ENCODE measurements at regions not wholly inside any gene's neighbourhood (a gene's known extent, or its start where the extent isn't known, plus 50 kb on each side); places are given as distances from the start of the nearest gene placed in this dataset.
A peak's percentile ranks its signal among the peaks of the same experiment; 100 is the strongest.

DNA sequence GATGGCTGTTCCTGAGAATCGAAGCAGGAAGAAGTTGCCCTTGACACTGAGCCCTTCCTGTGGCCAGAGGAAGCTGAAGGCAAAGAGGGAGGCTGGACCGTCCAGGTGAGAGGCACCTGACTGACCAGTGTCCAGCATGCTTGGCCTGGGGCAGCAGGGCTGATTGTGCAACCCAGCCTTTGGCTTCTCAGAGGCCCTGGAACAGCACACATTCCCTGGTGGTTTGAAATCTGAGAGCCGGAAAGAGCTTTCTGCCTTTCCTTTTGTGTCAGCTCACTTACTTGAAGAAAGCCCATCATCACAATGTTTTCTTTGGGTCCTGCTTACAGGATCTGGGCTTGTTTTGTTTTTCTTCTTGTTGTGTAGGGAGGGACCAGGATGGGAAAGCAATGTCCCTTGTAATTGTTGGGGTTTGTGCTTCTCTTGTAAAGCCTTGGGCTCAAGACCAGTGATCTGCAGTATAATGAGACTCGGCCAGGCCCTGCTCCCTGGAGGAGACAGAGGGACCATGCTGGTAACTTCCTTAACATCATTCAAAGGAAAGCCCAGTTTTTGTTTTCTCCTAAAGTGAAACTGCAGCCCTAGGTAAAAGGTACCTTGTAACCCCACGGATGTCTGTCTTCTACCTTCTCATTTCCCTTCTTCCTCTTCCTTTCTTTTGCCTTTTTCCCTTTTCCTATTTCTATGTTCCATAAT, 213.7 kb downstream of the NXNL2 start:
- Histone ChIP-seq H3K79me2 (ENCODE audit: control insufficient read depth, insufficient read depth, low read length, poor library complexity) (no peaks in the 10 kb centered on the region), H3K4me3 (ENCODE audit: low read depth, low read length) (no peak overlapping the region), H4K91ac (ENCODE audit: low read depth, low read length) (peak overlapping the region; percentile 41), H3K4me1 (ENCODE audit: control insufficient read depth in 1 of 2, insufficient read depth in 2 of 2, low read length in 2 of 2) (peaks cover 28 to 37% of the 10 kb centered on the region in 2 experiments), H3K4ac (ENCODE audit: low read depth, low read length) (no peak overlapping the region), H2BK12ac (ENCODE audit: low read length) (peak overlapping the region; percentile 17), H2BK120ac (ENCODE audit: insufficient read depth, low read length, poor library complexity) (peak overlapping the region; percentile 61), H3K9me3 (ENCODE audit: insufficient read depth, low read depth, low read length) (peaks cover 4% of the 10 kb centered on the region), H3K79me1 (ENCODE audit: low read length) (peaks cover 41% of the 10 kb centered on the region), H3K23ac (ENCODE audit: low read length) (no peak overlapping the region), H3K14ac (ENCODE audit: low read length) (peak overlapping the region; percentile 22), H3K4me2 (ENCODE audit: low read length) (no peak overlapping the region), H3K27me3 (ENCODE audit: insufficient read depth, low read length) (no peaks in the 10 kb centered on the region), H2AFZ (ENCODE audit: insufficient read depth, low read length, poor library complexity) (no peak overlapping the region), H2AK5ac (ENCODE audit: low read length) (no peak overlapping the region), H3K27ac (ENCODE audit: low read depth, low read length) (peak overlapping the region; percentile 94), H3K18ac (ENCODE audit: low read length) (no peak overlapping the region), H4K8ac (ENCODE audit: low read depth, low read length) (no peak overlapping the region), H2BK5ac (ENCODE audit: low read depth, low read length, poor library complexity) (peak overlapping the region; percentile 56), H3K9ac (ENCODE audit: low read length) (no peak overlapping the region), H4K12ac (ENCODE audit: low read depth, low read length) (no peak overlapping the region), H3K36me3 (ENCODE audit: control insufficient read depth in 1 of 2, insufficient read depth in 2 of 2, low read length in 2 of 2) (no peaks in the 10 kb centered on the region)
- WGBS (ENCODE audit: extremely low coverage, insufficient coverage, insufficient read length) = no CpG with 5 or more reads among the region's 5 CpGs
- peak; percentile 65 to 66 for DNase-seq

- Histone ChIP-seq H4K91ac (ENCODE audit: low read depth, low read length) (peak overlapping the region; percentile 20), H4K8ac (ENCODE audit: low read depth, low read length) (no peak overlapping the region), H2BK5ac (ENCODE audit: low read depth, low read length, poor library complexity) (peak overlapping the region; percentile 22), H3K14ac (ENCODE audit: low read length) (no peak overlapping the region), H3K23ac (ENCODE audit: low read length) (no peak overlapping the region), H3K9me3 (ENCODE audit: insufficient read depth, low read depth, low read length) (peaks cover 4% of the 10 kb centered on the region), H2BK12ac (ENCODE audit: low read length) (peak overlapping the region; percentile 73), H4K12ac (ENCODE audit: low read depth, low read length) (no peak overlapping the region), H3K4me2 (ENCODE audit: low read length) (no peak overlapping the region), H2AK5ac (ENCODE audit: low read length) (no peak overlapping the region), H3K79me1 (ENCODE audit: low read length) (peaks cover 39% of the 10 kb centered on the region), H3K18ac (ENCODE audit: low read length) (no peak overlapping the region), H2AFZ (ENCODE audit: insufficient read depth, low read length, poor library complexity) (peak overlapping the region; percentile 24), H3K4ac (ENCODE audit: low read depth, low read length) (no peak overlapping the region), H2BK120ac (ENCODE audit: insufficient read depth, low read length, poor library complexity) (peak overlapping the region; percentile 43), H3K4me1 (ENCODE audit: control insufficient read depth in 1 of 2, insufficient read depth in 2 of 2, low read length in 2 of 2) (peaks cover 26 to 37% of the 10 kb centered on the region in 2 experiments), H3K36me3 (ENCODE audit: control insufficient read depth in 1 of 2, insufficient read depth in 2 of 2, low read length in 2 of 2) (no peaks in the 10 kb centered on the region), H3K9ac (ENCODE audit: low read length) (no peak overlapping the region), H3K79me2 (ENCODE audit: control insufficient read depth, insufficient read depth, low read length, poor library complexity) (no peaks in the 10 kb centered on the region), H3K27ac (ENCODE audit: low read depth, low read length) (peak overlapping the region; percentile 94), H3K27me3 (ENCODE audit: insufficient read depth, low read length) (no peaks in the 10 kb centered on the region), H3K4me3 (ENCODE audit: low read depth, low read length) (no peak overlapping the region)
- no peak for DNase-seq
- no CpG with 5 or more reads among the region's 2 CpGs for whole genome bisulfite sequencing (ENCODE audit: extremely low coverage, insufficient coverage, insufficient read length)
These were observed 214.4 kb downstream of the NXNL2 start for GRCh38 chr9:88749420-88749819.

GRCh38 chr9:88750832-88751360, 215.9 kb downstream of the NXNL2 start:
- Histone ChIP-seq H3K4ac (ENCODE audit: low read depth, low read length) (no peak overlapping the region), H2BK12ac (ENCODE audit: low read length) (no peak overlapping the region), H2BK5ac (ENCODE audit: low read depth, low read length, poor library complexity) (no peak overlapping the region), H4K91ac (ENCODE audit: low read depth, low read length) (no peak overlapping the region), H2AFZ (ENCODE audit: insufficient read depth, low read length, poor library complexity) (no peak overlapping the region), H2AK5ac (ENCODE audit: low read length) (no peak overlapping the region), H3K4me2 (ENCODE audit: low read length) (no peak overlapping the region), H3K36me3 (ENCODE audit: control insufficient read depth in 1 of 2, insufficient read depth in 2 of 2, low read length in 2 of 2) (no peaks in the 10 kb centered on the region), H3K4me3 (ENCODE audit: low read depth, low read length) (no peak overlapping the region), H4K8ac (ENCODE audit: low read depth, low read length) (no peak overlapping the region), H2BK120ac (ENCODE audit: insufficient read depth, low read length, poor library complexity) (peak overlapping the region; percentile 64), H3K4me1 (ENCODE audit: control insufficient read depth in 1 of 2, insufficient read depth in 2 of 2, low read length in 2 of 2) (peaks cover 19 to 30% of the 10 kb centered on the region in 2 experiments), H3K23ac (ENCODE audit: low read length) (no peak overlapping the region), H4K12ac (ENCODE audit: low read depth, low read length) (no peak overlapping the region), H3K79me1 (ENCODE audit: low read length) (peaks cover 30% of the 10 kb centered on the region), H3K27me3 (ENCODE audit: insufficient read depth, low read length) (no peaks in the 10 kb centered on the region), H3K27ac (ENCODE audit: low read depth, low read length) (no peak overlapping the region), H3K18ac (ENCODE audit: low read length) (no peak overlapping the region), H3K79me2 (ENCODE audit: control insufficient read depth, insufficient read depth, low read length, poor library complexity) (no peaks in the 10 kb centered on the region), H3K14ac (ENCODE audit: low read length) (no peak overlapping the region), H3K9me3 (ENCODE audit: insufficient read depth, low read depth, low read length) (peaks cover 4% of the 10 kb centered on the region), H3K9ac (ENCODE audit: low read length) (no peak overlapping the region)
- DNase-seq = no peak
- WGBS (ENCODE audit: extremely low coverage, insufficient coverage, insufficient read length) = no CpG with 5 or more reads among the region's 3 CpGs

DNA sequence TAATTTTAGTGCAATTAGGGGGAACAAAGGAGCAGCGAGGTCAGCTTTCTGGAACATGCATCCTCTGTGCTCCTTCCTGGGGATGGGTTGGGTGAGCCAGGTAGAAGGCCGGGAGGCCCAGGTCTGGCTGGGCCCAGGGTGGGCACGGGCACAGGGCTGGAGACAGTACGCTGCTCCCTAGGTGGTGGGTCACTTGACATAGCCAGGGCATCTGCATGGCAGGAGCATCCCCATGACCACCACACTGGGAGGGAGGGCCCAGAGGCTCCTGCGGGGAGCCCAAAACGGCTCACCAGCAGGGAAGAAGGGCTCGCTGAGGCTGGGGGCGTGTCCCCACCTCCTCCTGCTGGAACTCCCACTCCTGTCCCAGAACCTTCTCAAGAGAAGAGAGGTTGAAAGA, 216.8 kb downstream of the NXNL2 start:
- H3K4ac ChIP-seq (ENCODE audit: low read depth, low read length) = no peak overlapping the region
- peak overlapping the region; percentile 8 for H3K14ac ChIP-seq (ENCODE audit: low read length)
- H3K27ac ChIP-seq (ENCODE audit: low read depth, low read length) = no peak overlapping the region
- no peaks in the 10 kb centered on the region for H3K36me3 ChIP-seq (ENCODE audit: control insufficient read depth in 1 of 2, insufficient read depth in 2 of 2, low read length in 2 of 2)
- peaks cover 4% of the 10 kb centered on the region for H3K9me3 ChIP-seq (ENCODE audit: insufficient read depth, low read depth, low read length)
- no peaks in the 10 kb centered on the region for H3K79me2 ChIP-seq (ENCODE audit: control insufficient read depth, insufficient read depth, low read length, poor library complexity)
- H2AK5ac ChIP-seq (ENCODE audit: low read length) = no peak overlapping the region
- H2BK5ac ChIP-seq (ENCODE audit: low read depth, low read length, poor library complexity) = no peak overlapping the region
- H2BK120ac ChIP-seq (ENCODE audit: insufficient read depth, low read length, poor library complexity) = no peak overlapping the region
- peak overlapping the region; percentile 48 for H2BK12ac ChIP-seq (ENCODE audit: low read length)
- no peak overlapping the region for H4K8ac ChIP-seq (ENCODE audit: low read depth, low read length)
- H4K12ac ChIP-seq (ENCODE audit: low read depth, low read length) = no peak overlapping the region
- H3K27me3 ChIP-seq (ENCODE audit: insufficient read depth, low read length) = no peaks in the 10 kb centered on the region
- H3K23ac ChIP-seq (ENCODE audit: low read length) = no peak overlapping the region
- peaks cover 15 to 23% of the 10 kb centered on the region in 2 experiments for H3K4me1 ChIP-seq (ENCODE audit: control insufficient read depth in 1 of 2, insufficient read depth in 2 of 2, low read length in 2 of 2)
- H4K91ac ChIP-seq (ENCODE audit: low read depth, low read length) = peak overlapping the region; percentile 2
- no peak overlapping the region for H3K9ac ChIP-seq (ENCODE audit: low read length)
- H3K4me3 ChIP-seq (ENCODE audit: low read depth, low read length) = no peak overlapping the region
- WGBS (ENCODE audit: extremely low coverage, insufficient coverage, insufficient read length) = no CpG with 5 or more reads among the region's 8 CpGs
- H2AFZ ChIP-seq (ENCODE audit: insufficient read depth, low read length, poor library complexity) = no peak overlapping the region
- no peak overlapping the region for H3K4me2 ChIP-seq (ENCODE audit: low read length)
- no peak for DNase-seq
- peak overlapping the region; percentile 4 for H3K18ac ChIP-seq (ENCODE audit: low read length)
- peaks cover 23% of the 10 kb centered on the region for H3K79me1 ChIP-seq (ENCODE audit: low read length)

Data from trophoblast cell (in vitro differentiated cells and primary cell).